Type B pancreatic cell (in vitro differentiated cells): ENCODE measurements at regions not wholly inside any gene's neighbourhood (a gene's known extent, or its start where the extent isn't known, plus 50 kb on each side); places are given as distances from the start of the nearest gene placed in this dataset.

Experiments
- DNase-seq: peaks from one replicate; pipeline ENCODE4 v3.0.0; 2021; ENCODE audit warnings: mixed read lengths; ENCODE audit not compliant: unreplicated experiment; ENCODE audit errors: extremely low spot score
- H3K27ac Mint-ChIP-seq: 2 replicates; pipeline ENCODE4 v1.8.0; 2021; ENCODE audit warnings: mild to moderate bottlenecking, mixed read lengths
- H3K27me3 Mint-ChIP-seq: 2 replicates; pipeline ENCODE4 v1.8.0; 2021; ENCODE audit warnings: mixed read lengths
- H3K36me3 Mint-ChIP-seq: 2 replicates; pipeline ENCODE4 v1.8.0; 2021; ENCODE audit warnings: mixed read lengths
- H3K4me1 Mint-ChIP-seq: one replicate; pipeline ENCODE4 v1.8.0; 2021; ENCODE audit warnings: mixed read lengths; ENCODE audit not compliant: unreplicated experiment
- H3K4me3 Mint-ChIP-seq: 2 replicates; pipeline ENCODE4 v1.8.0; 2021; ENCODE audit warnings: mild to moderate bottlenecking, mixed read lengths
- H3K9me3 Mint-ChIP-seq: 2 replicates; pipeline ENCODE4 v1.8.0; 2021; ENCODE audit warnings: mixed read lengths
- CTCF ChIP-seq: fragments of 200-600 bp; sonication (generic); conservative IDR thresholded peaks from 2 replicates; pipeline ENCODE4 v1.5.0; 2021; ENCODE audit warnings: antibody characterized with exemption, mild to moderate bottlenecking

- no peaks in the 10 kb centered on the region for H3K27me3 Mint-ChIP-seq
- no peak for DNase-seq
- H3K4me1 Mint-ChIP-seq: no peaks in the 10 kb centered on the region
These were observed 132.2 kb downstream of the PTGER3 start for GRCh38 chr1:70915258-70916033.

DNA sequence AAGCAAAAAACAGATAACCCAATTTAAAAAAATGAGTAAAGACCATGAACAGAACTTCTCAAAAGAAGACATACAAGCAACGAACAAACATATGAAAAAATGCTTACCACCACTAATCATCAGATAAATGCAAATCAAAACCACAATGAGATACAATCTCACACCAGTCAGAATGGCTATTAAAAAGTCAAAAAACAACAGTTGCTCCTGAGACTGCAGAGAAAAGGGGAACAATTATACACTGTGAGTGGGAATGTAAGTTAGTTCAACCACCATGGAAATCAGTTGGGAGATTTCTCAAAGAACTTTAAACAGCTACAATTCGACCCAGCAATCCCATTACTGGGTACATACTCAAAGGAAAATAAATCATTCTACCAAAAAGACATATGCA, 131.6 kb downstream of the PTGER3 start:
- H3K4me3 Mint-ChIP-seq: no peak overlapping the region
- DNase-seq: no peak
- no peak overlapping the region for H3K27ac Mint-ChIP-seq
- H3K9me3 Mint-ChIP-seq: no peaks in the 10 kb centered on the region
- no peaks in the 10 kb centered on the region for H3K27me3 Mint-ChIP-seq
- TF ChIP-seq CTCF: no peak
- no peaks in the 10 kb centered on the region for H3K36me3 Mint-ChIP-seq
- H3K4me1 Mint-ChIP-seq: no peaks in the 10 kb centered on the region

More at GRCh38 chr1:70915258-70916033, 132.2 kb downstream of the PTGER3 start:
- Mint-ChIP-seq H3K36me3 (no peaks in the 10 kb centered on the region), H3K9me3 (no peaks in the 10 kb centered on the region), H3K4me3 (no peak overlapping the region), H3K27ac (no peak overlapping the region)
- no peak for TF ChIP-seq CTCF

- Mint-ChIP-seq H3K27me3 (no peaks in the 10 kb centered on the region), H3K4me1 (no peaks in the 10 kb centered on the region), H3K36me3 (no peaks in the 10 kb centered on the region), H3K4me3 (no peak overlapping the region), H3K27ac (no peak overlapping the region), H3K9me3 (peaks cover 6% of the 10 kb centered on the region)
- no peak for DNase-seq
- TF ChIP-seq CTCF: no peak
These were observed 127.8 kb downstream of the PTGER3 start for GRCh38 chr1:70919706-70920323.
